ENCODE measurements at regions not wholly inside any gene's neighbourhood (a gene's known extent, or its start where the extent isn't known, plus 50 kb on each side); places are given as distances from the start of the nearest gene placed in this dataset.

GRCh38 chr1:243933495-243933894 lies 83.5 kb upstream of the AKT3 start:
- H3K4me2 ChIP-seq (ENCODE audit: control insufficient read depth, insufficient read depth): no peak overlapping the region
- ChIA-PET RAD21 (ENCODE audit: unreplicated experiment) (no interaction called here), CTCF (no interaction called here), POLR2A (no interaction called here), SMC1A (ENCODE audit: uncharacterized antibody, unreplicated experiment) (no interaction called here)
- no TSS peak for BruUV-seq (replicated peaks)
- H3K36me3 ChIP-seq (ENCODE audit: control insufficient read depth in 2 of 2, insufficient read depth in 2 of 2, low read length in 1 of 2): no peaks in the 10 kb centered on the region
- ATAC-seq (no peak), FAIRE-seq (no peak), DNase-seq (ENCODE audit: low read depth, low spot score) (no peak)
- no peaks in the 10 kb centered on the region for H3K27me3 ChIP-seq (replicated peaks in 1 of 2; ENCODE audit: control insufficient read depth in 2 of 2, insufficient read depth in 2 of 2, low read length in 1 of 2)
- no peak overlapping the region for H3K27ac ChIP-seq (ENCODE audit: control insufficient read depth, insufficient read depth)
- H3K79me2 ChIP-seq (ENCODE audit: control insufficient read depth, insufficient read depth, low read length): no peaks in the 10 kb centered on the region
- H4K20me1 ChIP-seq (ENCODE audit: control insufficient read depth, insufficient read depth): no peaks in the 10 kb centered on the region
- no peaks in the 10 kb centered on the region for H3K4me1 ChIP-seq (ENCODE audit: control insufficient read depth, insufficient read depth, low read length)
- no peak overlapping the region for H2AFZ ChIP-seq (ENCODE audit: control insufficient read depth, low read depth, low read length)
- H3K9ac ChIP-seq (ENCODE audit: control insufficient read depth, insufficient read depth, low read length): no peak overlapping the region
- intact Hi-C loops (cut with micrococcal nuclease; ENCODE audit: unreplicated experiment) (no loop called here), in situ Hi-C loops (cut with MboI) (no loop called here)
- WGBS (ENCODE audit: insufficient coverage, insufficient replicate concordance, low lambda C conversion rate, missing lambda C conversion rate): 92% methylated on average over 4 of the region's 4 CpGs
- no peaks in the 10 kb centered on the region; the same call in 2 of the 3 replicates for H3K9me3 ChIP-seq (replicated peaks; ENCODE audit: control insufficient read depth, insufficient read depth, low read length)
- H3K4me3 ChIP-seq: no peak overlapping the region
- TF ChIP-seq SIN3A (IDR thresholded peaks at IDR 0.05; ENCODE audit: low read depth, low read length) (no peak), FOS (IDR thresholded peaks at IDR 0.05; ENCODE audit: borderline replicate concordance, extremely low read depth, insufficient read length) (no peak), CEBPZ (IDR thresholded peaks at IDR 0.05; ENCODE audit: low read depth, low read length) (no peak), CREM (IDR thresholded peaks at IDR 0.05; ENCODE audit: low read depth) (no peak)

DNA sequence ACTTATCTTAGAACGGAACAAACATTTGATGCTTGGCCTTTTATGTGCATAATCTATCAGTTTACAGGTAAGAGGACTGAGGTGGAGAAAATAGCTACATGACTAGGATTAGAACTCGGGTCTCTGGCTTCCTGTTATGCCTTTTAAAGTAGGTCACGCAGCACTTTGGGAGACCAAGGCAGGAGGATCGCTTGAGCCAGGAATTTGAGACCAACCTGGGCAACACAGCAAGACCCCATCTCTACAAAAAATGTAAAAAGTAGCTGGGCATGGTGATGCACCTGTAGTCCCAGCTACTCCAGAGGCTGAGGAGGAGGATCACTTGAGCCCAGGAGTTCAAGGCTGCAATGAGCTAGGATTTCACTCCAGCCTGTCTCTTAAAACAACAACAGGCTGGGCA lies 81.9 kb upstream of the AKT3 start:
- in situ Hi-C loops (cut with MboI) (no loop called here), intact Hi-C loops (cut with micrococcal nuclease; ENCODE audit: unreplicated experiment) (no loop called here)
- FAIRE-seq (no peak), DNase-seq (ENCODE audit: low read depth, low spot score) (no peak), ATAC-seq (no peak)
- BruUV-seq (replicated peaks): no TSS peak
- 41% methylated on average over 4 of the region's 4 CpGs for WGBS (ENCODE audit: insufficient coverage, insufficient replicate concordance, low lambda C conversion rate, missing lambda C conversion rate)
- H3K4me2 ChIP-seq (ENCODE audit: control insufficient read depth, insufficient read depth): no peak overlapping the region
- H3K4me1 ChIP-seq (ENCODE audit: control insufficient read depth, insufficient read depth, low read length): no peaks in the 10 kb centered on the region
- ChIA-PET CTCF (interaction anchor here (1.1 kb wide), 1 partner anchor 30 kb away, joined by 3 read pairs; no protein-coding TSS in a partner anchor), POLR2A (no interaction called here), SMC1A (ENCODE audit: uncharacterized antibody, unreplicated experiment) (no interaction called here), RAD21 (ENCODE audit: unreplicated experiment) (no interaction called here)
- H3K9ac ChIP-seq (ENCODE audit: control insufficient read depth, insufficient read depth, low read length): no peak overlapping the region
- no peak overlapping the region for H3K27ac ChIP-seq (ENCODE audit: control insufficient read depth, insufficient read depth)
- H3K4me3 ChIP-seq: no peak overlapping the region
- H3K79me2 ChIP-seq (ENCODE audit: control insufficient read depth, insufficient read depth, low read length): no peaks in the 10 kb centered on the region
- H4K20me1 ChIP-seq (ENCODE audit: control insufficient read depth, insufficient read depth): no peaks in the 10 kb centered on the region
- H2AFZ ChIP-seq (ENCODE audit: control insufficient read depth, low read depth, low read length): no peak overlapping the region
- no peaks in the 10 kb centered on the region; the same call in 2 of the 3 replicates for H3K9me3 ChIP-seq (replicated peaks; ENCODE audit: control insufficient read depth, insufficient read depth, low read length)
- no peaks in the 10 kb centered on the region for H3K36me3 ChIP-seq (ENCODE audit: control insufficient read depth in 2 of 2, insufficient read depth in 2 of 2, low read length in 1 of 2)
- H3K27me3 ChIP-seq (replicated peaks in 1 of 2; ENCODE audit: control insufficient read depth in 2 of 2, insufficient read depth in 2 of 2, low read length in 1 of 2): 0 out of 4 replicates have a peak, but pooled peaks cover 0 to 1% of the 10 kb centered on the region in 2 experiments
- TF ChIP-seq ZNF622 (IDR thresholded peaks at IDR 0.05) (no peak), SKIL (IDR thresholded peaks at IDR 0.05; ENCODE audit: low read depth, poor library complexity, severe bottlenecking) (no peak), RUNX3 (IDR thresholded peaks at IDR 0.05; ENCODE audit: low read length) (no peak), ETV6 (conservative IDR thresholded peaks at IDR 0.05 in 1 of 2, IDR thresholded peaks at IDR 0.05 in 1 of 2; ENCODE audit: borderline replicate concordance in 1 of 2, low read depth in 1 of 2) (no peak), PAX5 (IDR thresholded peaks at IDR 0.05; ENCODE audit: borderline replicate concordance, low read depth, low read length) (no peak), IRF3 (IDR thresholded peaks at IDR 0.05) (no peak), RAD51 (IDR thresholded peaks at IDR 0.05) (no peak)
